DMS153 treated with DMSO at 0.1 percent for 48 hours (cell line): ENCODE measurements at regions not wholly inside any gene's neighbourhood (a gene's known extent, or its start where the extent isn't known, plus 50 kb on each side); places are given as distances from the start of the nearest gene placed in this dataset.

ENCODE experiments used
- DNase-seq: peaks from one replicate; lab custom pipeline; 2025; ENCODE audit not compliant: unreplicated experiment; lab: John Stamatoyannopoulos, UW

DNA sequence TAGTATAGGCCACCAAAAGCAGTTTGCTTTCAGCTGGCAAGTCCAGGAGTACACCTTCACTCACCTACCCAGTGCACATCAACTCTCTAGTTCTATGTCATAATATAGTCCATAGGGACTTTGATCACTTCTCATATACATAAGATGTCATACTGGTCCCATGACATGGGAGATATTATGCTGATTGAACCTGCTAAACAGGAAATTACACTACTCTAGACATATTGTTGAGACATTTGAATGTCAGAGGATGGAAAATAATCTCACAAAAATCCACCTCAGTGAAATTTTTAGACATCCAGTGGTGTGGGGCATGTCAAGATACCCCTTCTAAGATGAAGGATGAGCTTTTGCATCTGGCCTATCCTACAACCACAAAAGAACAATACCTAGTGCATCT is 322.5 kb downstream of the EN1 start:
- DNase-seq = no peak

DNA sequence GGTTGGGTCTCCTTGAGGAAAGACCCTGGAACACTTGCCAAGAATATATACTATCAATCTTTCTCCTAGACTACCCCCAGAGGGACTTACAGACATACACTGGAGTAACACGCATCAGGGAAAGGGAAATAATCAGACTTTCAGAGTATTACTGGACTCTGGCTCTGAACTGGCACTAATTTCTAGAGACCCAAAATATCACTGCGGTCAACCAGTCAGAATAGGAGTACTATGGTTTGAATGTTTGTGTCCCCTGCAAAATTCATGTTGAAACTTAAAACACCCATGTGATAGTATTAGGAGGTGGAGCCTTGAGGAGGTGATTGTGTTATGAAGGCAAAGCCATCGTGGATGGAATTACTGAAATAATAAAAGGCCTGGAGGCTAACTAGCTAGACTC is 323.7 kb downstream of the EN1 start:
- DNase-seq = no peak

DNA sequence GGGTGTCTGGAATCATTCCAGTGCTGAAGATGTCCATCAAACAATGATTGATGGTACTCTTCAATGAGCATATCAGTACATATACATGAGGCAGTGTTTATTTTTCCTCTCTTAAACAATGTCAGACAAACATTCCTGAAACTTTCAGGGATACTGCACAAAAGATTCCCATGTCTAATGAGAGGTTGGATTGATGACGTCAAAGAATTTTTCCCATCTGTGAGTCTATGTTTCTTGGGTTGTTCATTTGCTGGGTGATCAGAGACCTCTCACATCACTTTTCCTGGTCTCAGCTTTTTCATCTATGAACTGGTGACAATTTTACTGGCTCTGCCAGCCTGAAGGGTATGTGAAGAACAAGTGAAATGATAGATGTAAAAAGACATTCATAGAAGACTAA is 325.5 kb downstream of the EN1 start:
- DNase-seq = no peak

DNA sequence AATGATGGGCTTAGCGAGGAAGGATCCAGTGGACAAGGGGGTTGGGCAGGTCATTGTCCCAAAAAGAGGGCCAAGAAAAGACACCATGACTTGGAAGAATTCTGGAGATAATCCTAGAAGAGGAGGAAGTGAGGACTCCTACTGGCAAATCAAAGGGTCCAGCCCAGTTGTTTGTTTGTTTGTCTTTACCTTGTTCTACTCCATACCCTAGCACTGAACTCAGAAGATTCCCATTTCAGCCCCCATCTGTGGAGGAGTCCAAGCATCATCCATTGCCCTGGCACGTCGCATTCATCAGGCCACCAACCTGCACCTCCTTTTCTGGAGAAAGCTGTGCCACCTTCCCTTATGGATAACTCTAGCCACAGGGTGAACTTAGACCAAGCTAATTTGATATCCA is 326.2 kb downstream of the EN1 start:
- DNase-seq = no peak

DNA sequence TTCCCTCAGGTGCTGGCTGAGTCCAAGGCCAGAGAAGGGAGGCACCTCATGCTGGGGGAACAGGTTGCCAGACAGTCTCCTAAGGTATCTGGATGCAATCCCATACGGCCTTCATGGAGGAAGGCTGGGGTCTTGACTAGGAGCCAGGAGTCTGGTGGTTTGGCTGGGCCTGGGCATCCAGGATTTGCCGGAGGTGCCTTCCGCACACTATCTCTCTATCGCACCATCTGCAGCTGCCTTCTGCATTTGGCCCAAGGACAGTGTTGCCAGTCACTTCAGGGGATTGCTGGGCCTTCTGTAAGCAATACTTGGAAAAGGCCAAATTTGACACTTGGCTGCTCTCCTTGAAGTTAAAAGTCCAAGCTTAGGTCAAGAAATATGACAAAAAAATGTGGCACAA is 327.2 kb downstream of the EN1 start:
- DNase-seq = no peak

DNA sequence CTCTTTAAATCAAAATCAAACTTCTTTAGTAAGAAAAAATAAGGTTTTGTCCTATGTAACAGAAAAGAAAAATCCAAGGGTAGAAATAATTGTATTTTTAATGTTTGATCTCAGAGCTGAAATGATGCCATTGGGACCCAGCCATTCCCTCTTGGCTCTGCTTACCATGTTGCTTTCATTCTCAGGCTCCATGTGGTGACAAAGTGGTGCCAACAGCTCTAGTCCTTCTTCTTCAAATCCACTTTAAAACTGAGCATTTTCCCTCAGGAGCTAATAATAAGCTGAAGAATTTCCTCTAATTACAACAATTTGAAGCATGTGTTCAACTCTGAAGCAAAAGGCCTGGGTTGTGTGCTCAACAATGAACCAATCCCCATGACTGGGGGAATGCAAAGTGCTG is 327.9 kb downstream of the EN1 start:
- no peak for DNase-seq

DNA sequence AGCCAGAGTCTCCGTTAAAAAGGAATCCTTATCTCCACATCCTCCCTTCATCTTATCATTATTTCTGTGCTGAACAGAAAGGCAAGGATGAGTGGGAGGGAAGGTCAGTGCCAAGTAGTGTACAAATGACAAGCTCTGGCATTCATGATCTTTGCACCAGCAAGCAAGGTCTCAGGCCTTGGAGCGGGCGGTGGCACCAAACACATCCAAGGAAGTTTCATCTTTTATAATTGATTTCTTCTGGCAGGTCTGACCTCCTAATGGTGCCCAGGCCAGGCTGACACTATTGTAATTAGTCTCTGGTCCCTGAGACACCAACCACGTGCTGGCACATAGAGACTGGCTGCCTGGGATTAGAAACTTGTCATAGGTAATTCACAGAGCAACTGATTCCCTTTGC is 336.6 kb downstream of the EN1 start:
- DNase-seq = no peak

DNA sequence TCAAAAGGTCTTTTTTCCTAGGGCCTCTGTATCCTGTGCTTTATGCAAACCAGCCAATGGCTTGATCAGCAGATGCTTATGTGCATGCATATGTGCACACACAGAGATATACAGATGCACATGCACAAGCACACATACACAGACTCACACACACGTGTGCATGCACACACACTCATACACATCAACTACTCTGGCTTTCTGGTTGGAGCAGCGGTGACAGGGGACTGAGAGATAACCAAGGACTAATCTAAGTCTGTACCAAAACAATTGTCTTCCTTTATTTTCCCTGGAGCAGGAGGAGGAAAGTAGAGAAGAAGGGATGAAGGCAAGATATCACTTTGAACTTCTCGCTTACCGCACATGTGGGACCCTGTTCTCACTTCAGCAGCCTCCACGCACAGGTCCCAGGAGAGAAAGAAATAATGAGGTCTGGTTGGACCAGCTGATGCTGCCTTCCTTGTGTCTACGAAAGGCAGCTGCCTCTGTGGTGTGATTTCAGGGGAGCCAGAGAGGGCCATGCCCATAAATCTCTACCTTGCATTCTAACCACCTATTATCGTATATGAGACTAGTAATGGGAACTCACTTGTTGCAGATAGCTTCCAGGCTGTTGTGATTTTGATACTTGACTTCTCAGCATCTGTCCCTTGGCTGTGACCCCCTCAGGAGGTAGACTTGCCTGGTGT is 338.0 kb downstream of the EN1 start:
- DNase-seq = no peak

DNA sequence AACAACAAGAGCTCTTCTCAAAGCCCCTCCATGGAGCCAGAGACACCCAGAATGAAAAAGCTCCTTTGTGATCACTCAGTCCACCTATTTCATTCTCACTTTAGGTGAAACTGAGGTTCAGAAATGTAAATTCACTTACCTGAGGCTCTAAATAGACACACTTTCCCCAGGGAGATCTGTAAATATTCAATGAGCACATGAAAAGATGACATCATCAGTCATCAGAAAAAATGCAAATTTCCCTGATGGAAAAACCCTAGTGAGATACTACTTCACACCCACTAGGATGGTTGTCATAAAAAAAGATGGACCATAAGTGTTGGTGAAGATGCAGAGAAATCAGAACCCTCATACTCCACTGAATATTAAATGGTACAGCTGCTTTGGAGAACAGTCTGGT is 339.2 kb downstream of the EN1 start:
- no peak for DNase-seq

DNA sequence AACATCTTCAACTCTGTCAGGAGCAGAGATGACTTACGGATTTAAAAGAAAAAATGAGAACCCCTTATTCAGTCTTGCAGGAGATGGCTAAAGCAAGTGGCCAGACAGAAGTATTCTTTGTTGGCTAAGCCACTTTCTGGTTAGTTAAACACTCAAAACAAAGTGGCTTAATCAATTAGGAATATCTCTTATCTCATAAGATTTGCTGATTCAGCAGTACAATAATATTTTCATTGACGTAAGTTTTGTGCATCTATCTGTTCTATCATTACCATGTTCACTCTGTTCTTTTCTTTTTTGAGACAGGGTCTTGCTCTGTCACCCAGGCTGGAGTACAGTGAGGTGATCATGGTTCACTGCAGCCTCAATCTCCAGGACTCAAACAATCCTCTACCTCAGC is 342.0 kb downstream of the EN1 start:
- no peak for DNase-seq

DNA sequence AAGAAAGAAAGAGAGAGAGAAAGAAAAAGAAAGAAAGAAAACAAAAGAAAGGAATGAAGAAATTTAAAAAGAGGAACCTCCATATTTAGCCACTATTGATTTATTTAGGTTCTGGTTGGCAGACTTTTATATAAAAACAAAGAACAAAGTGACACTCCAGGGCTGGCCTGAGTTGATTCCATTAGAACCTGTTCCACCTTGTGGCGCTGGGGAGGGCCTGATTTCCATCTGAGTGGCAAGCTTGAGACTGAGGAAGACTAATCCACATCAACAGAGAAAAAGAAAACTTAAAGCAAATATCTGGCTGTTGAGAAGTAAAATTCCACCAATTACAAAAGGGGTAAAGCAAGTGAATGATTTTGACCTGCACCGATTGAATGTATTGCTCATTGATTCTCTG is 345.3 kb downstream of the EN1 start:
- no peak for DNase-seq

DNA sequence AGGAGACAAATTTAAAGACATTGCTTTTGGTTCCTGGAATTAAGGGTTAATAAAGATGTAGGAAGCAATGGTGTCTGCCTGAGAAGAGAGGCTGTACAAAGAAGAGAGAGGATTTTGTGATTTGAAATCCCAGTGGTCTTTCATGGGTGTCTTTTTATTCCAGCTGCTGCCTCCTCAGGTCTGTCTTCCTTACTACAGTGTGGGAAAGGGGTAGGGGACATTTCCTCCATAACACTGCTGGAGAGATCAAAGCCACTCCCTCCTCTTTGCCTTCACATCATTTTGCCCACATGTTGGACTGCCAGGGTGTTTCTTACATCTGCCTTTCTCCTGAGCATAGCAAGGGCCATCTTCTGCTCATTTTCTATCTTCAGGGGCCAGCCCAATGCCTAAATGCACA is 348.5 kb downstream of the EN1 start:
- no peak for DNase-seq

DNA sequence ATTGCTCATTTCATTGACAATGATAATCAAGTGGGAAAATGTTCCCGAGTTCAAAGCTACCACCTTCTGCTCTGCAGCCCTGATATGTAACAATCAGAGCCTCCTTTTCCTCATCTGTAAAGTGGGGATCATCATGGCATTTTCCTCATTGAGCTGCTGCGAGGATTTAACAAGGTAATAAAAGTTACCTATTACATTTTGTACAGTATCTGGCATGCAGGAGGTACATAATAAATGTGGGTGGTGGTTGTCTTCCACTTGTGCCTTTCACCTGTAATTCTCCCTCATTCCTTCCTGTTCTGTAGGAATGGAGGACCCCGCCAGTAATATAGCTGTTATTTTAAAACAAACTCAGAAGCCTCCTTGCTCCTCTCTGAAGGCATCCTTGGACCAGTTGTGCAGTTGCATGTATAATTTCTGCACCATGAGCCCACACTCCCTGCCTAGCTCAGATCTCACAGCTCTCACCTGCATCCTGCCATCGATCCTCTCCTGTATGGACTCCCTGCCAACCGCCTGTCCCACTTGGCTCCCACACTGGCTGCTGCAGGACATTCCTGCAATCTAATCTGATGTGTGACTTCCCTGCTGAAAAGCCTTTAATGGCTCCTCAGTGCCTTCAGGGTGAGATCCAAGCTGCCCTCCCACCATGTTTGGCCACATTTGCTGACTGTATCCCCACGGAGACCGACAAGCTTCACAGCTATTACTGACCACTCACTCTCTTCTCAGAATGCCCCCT is 350.4 kb downstream of the EN1 start:
- DNase-seq = no peak

DNA sequence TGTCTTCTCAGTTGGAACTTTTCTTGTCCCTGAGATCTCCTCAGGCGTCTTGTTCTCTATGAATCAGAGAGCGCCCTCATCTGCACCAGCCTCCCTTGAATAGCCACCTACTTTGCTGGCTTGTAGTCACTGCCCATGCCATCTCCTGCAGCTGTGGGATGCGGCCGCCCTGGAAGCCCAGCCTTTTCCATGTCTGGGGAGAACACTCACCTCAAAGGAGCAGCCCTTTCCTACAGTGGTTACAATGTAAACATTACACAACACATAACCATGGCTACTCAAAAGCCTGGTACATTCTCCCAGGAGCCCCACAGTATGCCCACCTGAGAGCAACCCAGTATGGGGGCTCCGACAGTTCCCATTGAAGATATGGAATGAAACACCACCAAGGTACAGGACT is 351.0 kb downstream of the EN1 start:
- no peak for DNase-seq

DNA sequence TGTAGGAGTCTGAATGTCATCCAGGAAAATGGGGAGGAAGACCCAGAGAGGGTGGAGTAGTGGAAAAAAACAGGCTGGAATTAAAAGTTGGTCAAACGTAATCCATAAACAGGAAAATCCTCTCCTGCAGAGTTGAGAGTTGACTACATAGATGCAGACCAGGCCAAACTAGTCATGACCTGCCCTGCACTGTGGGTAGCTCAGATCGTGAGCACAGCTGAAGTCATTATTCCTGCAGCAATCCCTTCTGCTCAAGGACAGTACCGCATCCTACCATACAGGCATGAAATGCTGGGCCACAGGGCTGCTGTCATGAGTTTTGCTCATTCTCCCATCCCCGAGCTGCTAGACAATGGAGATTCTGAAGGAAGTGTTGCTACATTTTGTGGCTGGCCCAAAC is 352.2 kb downstream of the EN1 start:
- no peak for DNase-seq

DNA sequence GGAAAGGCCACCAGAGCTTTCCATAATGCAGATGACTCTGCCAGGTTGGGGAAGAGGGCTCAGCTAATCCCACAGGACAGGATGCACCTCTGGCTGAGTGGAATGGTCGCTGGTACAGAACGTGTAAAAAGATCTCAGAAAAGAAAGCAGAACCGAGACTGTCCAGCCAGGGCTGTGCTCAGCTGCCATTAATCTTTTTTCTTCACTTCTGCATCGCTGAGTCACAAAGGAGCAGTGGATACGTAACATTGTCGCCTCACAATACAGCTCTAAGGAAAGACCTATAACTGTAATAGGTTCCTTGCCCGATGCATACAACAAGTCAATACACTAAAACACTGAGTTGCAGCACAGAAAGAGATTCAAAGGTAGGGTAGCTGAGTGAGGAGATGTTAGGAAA is 354.2 kb downstream of the EN1 start:
- no peak for DNase-seq

DNA sequence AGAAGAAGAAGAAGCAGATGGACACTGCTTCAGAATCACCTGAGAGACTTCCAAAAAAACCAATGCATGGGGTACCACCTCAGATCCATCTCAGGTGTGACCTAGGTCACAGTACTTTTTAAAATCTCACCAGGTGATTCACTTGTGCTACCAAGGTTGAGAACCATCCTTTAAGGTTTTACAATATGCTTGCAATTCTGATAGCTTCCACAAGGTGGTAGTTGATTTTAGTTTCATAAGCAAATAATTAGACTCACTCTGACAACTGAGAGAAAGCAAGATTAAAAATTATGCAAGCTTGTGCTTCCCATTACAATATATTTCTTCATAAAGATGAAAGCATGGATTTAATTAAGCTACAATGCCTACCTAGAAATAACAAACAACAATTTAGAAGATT is 355.1 kb downstream of the EN1 start:
- DNase-seq = no peak

DNA sequence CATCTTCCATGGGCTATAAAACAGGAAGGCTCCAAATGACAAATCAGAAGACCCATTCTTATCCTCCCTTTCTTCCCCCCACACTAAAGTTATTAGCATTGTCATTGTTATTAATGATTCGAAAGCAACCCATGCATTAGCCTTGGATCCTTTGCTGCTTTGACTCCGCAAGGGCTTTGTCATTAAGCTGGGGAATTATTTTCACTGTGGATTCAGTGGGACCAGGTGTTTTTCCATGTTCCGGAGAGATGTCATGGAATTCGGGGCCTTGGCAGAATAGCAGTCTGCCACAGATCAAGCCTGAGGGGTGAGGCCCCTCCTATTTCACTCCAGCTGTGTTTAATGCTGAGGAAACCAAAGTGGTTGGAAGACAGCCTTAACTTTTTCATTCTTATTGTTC is 357.1 kb downstream of the EN1 start:
- no peak for DNase-seq

DNA sequence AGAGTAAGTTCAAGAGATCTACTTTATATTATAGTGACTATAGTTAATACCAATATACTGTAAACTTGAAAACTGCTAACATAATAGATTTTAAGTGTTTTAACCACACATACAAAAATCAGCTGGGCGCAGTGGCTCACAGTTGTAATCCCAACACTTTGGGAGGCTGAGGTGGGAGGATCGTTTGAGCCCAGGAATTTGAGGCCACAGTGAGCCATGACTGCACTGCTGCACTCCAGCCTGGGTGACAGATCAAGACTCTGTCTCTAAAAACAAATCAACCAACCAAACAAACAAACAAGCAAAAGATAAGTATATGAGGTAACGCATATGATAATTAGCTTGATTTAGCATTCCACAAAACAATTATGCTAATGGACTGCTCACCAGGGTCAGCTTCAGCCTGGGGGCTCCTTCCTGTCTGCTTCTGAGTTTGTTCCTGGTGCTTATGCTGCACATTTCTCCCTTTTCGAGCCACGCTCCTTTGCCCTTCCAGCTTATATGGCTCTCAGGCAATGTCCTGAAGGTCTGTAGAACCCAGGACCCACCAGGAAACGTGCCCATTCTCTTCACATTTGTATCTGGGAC is 357.6 kb downstream of the EN1 start:
- DNase-seq = no peak

DNA sequence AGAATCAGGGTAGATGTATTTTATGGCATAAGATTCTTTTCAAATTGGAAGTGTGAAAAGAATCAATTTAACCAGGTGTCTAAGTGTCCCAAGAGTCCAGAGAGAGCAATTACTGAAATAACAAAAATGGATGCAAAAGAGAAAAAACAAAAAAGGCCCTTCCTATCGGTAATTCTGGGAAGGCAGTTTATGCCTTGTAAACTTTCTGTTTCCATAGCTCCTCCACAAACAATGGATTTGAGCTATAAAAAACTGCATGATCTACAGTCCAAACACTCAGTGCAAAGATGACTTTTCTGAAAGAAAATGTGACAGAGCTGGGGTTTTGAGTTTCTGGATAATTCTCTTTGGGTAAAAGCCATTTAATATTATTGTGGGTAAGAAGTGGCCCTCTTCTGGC is 366.1 kb downstream of the EN1 start:
- DNase-seq = no peak

DNA sequence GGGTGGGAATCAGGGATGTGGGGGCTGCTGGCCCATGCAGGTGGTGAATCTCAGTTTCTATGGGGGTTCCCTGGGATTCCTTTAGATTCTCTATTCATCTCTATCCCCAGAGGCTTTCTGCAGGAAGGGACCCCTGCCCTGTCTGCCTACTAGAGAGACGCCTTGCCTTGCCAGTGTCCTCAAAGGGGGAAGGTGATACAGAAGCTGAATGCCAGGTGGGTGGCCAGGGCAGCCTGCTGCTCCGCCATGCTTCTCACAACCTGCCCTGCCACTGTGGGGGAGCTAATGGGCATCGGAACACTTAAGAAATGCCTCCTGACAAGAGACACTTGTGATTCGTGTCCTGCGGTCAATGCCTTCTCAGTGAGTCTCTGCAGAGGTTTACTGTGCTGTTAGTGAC is 368.4 kb downstream of the EN1 start:
- DNase-seq = no peak

DNA sequence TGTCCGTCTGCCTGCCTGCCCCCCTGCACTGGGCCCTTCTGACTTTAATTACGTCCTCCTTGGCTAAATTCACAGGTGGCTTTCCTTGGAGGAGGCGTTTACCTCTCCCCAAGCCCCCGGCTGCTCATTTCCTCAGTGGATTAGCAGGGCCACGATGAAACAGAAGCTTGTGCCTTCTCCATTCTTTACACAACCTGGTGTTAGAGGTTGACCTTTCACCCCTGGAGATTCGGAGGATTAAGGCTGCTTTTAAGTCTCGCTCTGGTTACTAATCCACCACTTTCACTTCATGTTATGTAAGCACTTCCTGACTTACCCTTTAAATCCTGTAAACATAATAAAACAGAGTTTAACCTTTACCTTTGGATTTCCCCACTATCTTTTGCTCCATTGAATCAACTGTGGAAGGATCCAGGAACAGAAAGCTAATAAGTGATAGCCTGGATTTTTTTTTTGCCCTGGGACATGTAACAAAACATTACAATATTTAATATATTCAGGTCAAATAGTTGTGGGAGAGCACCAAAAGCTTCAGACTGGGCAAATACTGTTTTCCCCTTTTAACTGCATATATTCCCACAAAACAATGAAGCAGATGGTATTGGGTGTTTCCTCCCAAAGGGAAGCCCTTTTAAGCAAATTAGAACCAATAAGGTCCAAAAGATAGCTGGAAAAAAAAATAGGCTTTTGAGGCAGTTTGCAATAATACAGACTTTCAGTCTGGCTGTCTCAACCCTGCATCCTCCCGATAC is 370.2 kb downstream of the EN1 start:
- no peak for DNase-seq
